Natural killer cell (primary cell): ENCODE measurements at regions not wholly inside any gene's neighbourhood (a gene's known extent, or its start where the extent isn't known, plus 50 kb on each side); places are given as distances from the start of the nearest gene placed in this dataset.

Experiments used
- ATAC-seq, 3 donors: fragments of 150-1000 bp in 2 of 3; fragments of 200-7000 bp in 1 of 3; cut with Tn5 transposase; 1 replicate in 1 of 3; 2 replicates in 2 of 3; pipeline ENCODE4 v1.10.0; 2021; ENCODE audit warnings: mild to moderate bottlenecking in 2 of 3, moderate library complexity in 2 of 3
- DNase-seq, 2 donors: peaks; one replicate each; pipeline versions ENCODE4 v3.0.0 to v3.0.0-alpha.2; 2013 to 2021; ENCODE audit warnings: mixed read lengths in 1 of 2
- H3K27ac ChIP-seq: one replicate; pipeline ENCODE4 v1.5.1; 2013; ENCODE audit warnings: mild to moderate bottlenecking, low read length
- H3K27me3 ChIP-seq: one replicate; pipeline ENCODE4 v1.6.1; 2013; ENCODE audit warnings: low read length; ENCODE audit not compliant: control insufficient read depth, insufficient read depth
- H3K36me3 ChIP-seq: one replicate; pipeline ENCODE4 v1.6.1; 2013; ENCODE audit warnings: low read length; ENCODE audit not compliant: control insufficient read depth, insufficient read depth
- H3K4me1 ChIP-seq: one replicate; pipeline ENCODE4 v1.6.1; 2013; ENCODE audit warnings: low read length; ENCODE audit not compliant: control insufficient read depth, insufficient read depth
- H3K4me3 ChIP-seq: one replicate; pipeline ENCODE4 v1.5.1; 2013; ENCODE audit warnings: low read length
- H3K9me3 ChIP-seq: one replicate; pipeline ENCODE4 v1.6.1; 2013; ENCODE audit warnings: low read length; ENCODE audit not compliant: control insufficient read depth, insufficient read depth
- H3K27ac Mint-ChIP-seq, 2 donors: one replicate each; pipeline ENCODE4 v1.8.0; 2022; ENCODE audit warnings: mild to moderate bottlenecking in 2 of 2, mixed read lengths in 2 of 2, moderate library complexity in 1 of 2
- H3K27me3 Mint-ChIP-seq, 2 donors: one replicate each; pipeline ENCODE4 v1.8.0; 2022; ENCODE audit warnings: low read depth in 2 of 2, mixed read lengths in 2 of 2
- H3K36me3 Mint-ChIP-seq: one replicate; pipeline ENCODE4 v1.8.0; 2022; ENCODE audit warnings: mixed read lengths
- H3K4me1 Mint-ChIP-seq, 2 donors: one replicate each; pipeline ENCODE4 v1.8.0; 2022; ENCODE audit warnings: mixed read lengths in 2 of 2
- H3K4me3 Mint-ChIP-seq: one replicate; pipeline ENCODE4 v1.8.0; 2022; ENCODE audit warnings: mild to moderate bottlenecking, moderate library complexity, mixed read lengths
- H3K9me3 Mint-ChIP-seq, 2 donors: one replicate each; pipeline ENCODE4 v1.8.0; 2022; ENCODE audit warnings: mixed read lengths in 2 of 2
- WGBS: methylation state at CpG from one replicate; pipeline ENCODE4 v1.1.7; 2013; ENCODE audit warnings: missing lambda C conversion rate; ENCODE audit not compliant: insufficient coverage; 5-methylcytosine and 5-hydroxymethylcytosine counted together
- intact Hi-C: fragments of 100-400 bp; cut with micrococcal nuclease; formaldehyde crosslinking; loops from one replicate; pipeline ENCODE4 v1.14.2; 2022
- TF ChIP-seq, protein P1 (sequence below): fragments of 200-600 bp; IDR thresholded peaks from one replicate; pipeline ENCODE4 v1.8.0; 2022; ENCODE audit warnings: antibody characterized with exemption

DNA sequence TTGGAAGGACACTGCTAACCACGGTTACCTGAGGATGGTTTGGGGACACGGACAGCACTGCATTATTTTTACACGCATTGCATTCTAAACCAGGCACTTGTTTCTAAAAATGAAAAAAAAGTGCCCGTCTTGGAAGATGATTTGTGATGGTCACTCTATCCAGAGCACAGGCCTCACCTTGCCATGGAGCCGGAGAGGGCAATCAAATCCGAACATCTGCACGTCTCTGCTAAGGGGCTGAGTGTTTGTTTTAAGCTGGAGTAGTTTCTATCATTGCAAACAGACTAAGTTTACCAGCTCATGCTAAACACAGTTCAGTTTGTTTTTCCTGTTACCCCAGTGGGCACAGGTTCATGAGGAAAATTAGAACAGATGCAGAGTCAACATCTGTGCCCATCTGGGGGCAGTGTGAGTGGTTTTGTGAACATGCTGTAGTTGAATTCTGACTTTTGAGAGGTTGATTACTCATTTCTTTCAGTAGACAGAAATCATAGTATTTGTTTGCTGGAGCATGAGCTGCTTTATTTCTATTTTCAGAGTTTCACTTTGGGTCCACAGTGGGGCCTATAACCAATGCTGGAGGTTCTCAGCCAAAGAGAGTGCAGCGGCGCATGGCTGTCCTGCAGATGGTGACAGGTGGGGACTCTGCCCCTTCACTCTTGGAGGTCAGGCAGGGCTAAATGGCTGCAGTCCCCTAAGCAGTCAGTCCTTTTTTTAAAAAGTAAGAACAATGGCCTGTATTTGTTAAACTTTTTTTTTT, 65.4 kb upstream of the ENPP6 start:
- DNase-seq (no peak), ATAC-seq (no peak)
- Mint-ChIP-seq H3K27ac (peak overlapping the region; percentile 71 to 72), H3K9me3 (no peaks in the 10 kb centered on the region), H3K4me3 (no peak overlapping the region), H3K27me3 (no peaks in the 10 kb centered on the region), H3K4me1 (peaks cover 16 to 17% of the 10 kb centered on the region in 2 donors), H3K36me3 (no peaks in the 10 kb centered on the region)
- 83% methylated on average over 9 of the region's 9 CpGs for WGBS
- Histone ChIP-seq H3K4me1 (peaks cover 29% of the 10 kb centered on the region), H3K27ac (no peak overlapping the region), H3K27me3 (no peaks in the 10 kb centered on the region), H3K36me3 (no peaks in the 10 kb centered on the region), H3K9me3 (no peaks in the 10 kb centered on the region), H3K4me3 (no peak overlapping the region)
- TF ChIP-seq, protein P1, sequence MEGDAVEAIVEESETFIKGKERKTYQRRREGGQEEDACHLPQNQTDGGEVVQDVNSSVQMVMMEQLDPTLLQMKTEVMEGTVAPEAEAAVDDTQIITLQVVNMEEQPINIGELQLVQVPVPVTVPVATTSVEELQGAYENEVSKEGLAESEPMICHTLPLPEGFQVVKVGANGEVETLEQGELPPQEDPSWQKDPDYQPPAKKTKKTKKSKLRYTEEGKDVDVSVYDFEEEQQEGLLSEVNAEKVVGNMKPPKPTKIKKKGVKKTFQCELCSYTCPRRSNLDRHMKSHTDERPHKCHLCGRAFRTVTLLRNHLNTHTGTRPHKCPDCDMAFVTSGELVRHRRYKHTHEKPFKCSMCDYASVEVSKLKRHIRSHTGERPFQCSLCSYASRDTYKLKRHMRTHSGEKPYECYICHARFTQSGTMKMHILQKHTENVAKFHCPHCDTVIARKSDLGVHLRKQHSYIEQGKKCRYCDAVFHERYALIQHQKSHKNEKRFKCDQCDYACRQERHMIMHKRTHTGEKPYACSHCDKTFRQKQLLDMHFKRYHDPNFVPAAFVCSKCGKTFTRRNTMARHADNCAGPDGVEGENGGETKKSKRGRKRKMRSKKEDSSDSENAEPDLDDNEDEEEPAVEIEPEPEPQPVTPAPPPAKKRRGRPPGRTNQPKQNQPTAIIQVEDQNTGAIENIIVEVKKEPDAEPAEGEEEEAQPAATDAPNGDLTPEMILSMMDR: no peak
- intact Hi-C loops: no loop called here

DNA sequence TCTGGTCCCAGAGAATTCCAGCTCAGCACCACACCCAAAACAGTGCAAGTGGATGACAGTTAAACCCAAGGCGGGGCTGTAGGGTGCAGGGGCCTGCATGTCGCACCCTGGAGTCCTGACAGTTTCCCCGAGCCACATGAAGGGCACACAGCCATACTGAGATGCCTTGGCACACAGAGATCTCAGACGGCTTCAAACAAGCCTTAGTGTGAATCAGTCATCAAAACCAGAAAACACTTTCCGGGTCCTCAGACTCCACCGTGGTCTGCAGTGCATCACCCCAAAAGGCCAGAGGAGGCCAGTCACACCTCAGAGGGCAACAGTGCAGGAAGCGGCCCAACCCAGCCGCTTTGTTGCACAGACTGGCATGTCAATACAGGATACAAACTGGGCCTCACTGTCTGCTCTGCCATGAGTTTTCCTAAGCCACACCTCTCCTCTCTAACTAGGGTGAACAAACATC, 64.6 kb upstream of the ENPP6 start:
- H3K27ac ChIP-seq: peak overlapping the region; percentile 32
- no peak overlapping the region for H3K4me3 Mint-ChIP-seq
- intact Hi-C loops: no loop called here
- H3K9me3 ChIP-seq: no peaks in the 10 kb centered on the region
- 22% methylated on average over 8 of the region's 8 CpGs for WGBS
- peaks cover 24% of the 10 kb centered on the region for H3K4me1 ChIP-seq
- TF ChIP-seq, protein P1: peak; percentile 14
- H3K27ac Mint-ChIP-seq: peak overlapping the region; percentile 71 to 72
- H3K36me3 Mint-ChIP-seq: no peaks in the 10 kb centered on the region
- DNase-seq (peak; percentile 31 to 65), ATAC-seq (peak; percentile 83 to 97 (median 95))
- no peaks in the 10 kb centered on the region for H3K36me3 ChIP-seq
- no peaks in the 10 kb centered on the region for H3K27me3 ChIP-seq
- H3K27me3 Mint-ChIP-seq: no peaks in the 10 kb centered on the region
- peaks cover 16 to 17% of the 10 kb centered on the region in 2 donors for H3K4me1 Mint-ChIP-seq
- no peaks in the 10 kb centered on the region for H3K9me3 Mint-ChIP-seq
- no peak overlapping the region for H3K4me3 ChIP-seq

DNA sequence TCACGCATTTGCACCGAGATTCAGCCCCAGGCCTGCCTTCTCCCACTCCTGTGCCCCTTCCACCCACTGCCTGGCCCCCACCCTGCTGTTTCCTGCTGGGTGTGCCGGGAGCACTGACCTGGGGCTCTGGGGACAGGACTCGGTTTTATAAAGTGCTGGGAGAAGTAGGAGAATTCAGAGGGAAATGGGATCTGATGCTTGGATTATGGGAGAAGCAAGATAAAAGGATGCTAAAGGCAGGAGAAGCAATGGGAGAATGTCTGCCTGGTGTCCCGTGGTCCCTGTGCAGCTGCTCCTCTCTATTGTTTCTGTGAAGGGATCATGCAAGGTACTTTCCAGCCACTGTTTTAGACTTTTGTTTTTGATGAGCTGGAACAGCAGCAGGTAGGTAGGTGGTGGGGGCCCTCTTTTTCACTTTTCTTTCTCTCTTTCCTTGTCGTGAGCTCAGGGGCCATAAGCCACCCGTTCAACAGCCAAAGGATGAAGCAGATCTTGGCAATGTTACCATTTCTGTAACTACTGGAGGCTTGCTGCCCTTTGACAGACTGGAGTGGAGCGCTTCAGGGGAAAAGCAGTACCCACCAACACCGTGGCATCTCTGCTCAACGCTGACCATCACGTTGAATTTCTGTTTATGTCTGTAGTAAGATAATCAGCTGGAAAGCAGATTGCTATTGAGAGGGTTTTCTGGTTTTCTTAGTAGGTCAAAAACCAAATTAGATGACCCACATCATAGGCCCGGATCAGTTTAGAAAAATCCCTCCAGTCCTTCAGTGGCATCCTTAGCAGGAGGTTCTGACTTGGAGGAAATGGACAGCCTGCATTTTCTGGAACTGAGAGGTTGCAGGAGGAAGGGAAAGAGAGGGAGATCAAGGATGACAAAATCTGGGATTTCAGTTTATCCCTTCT, 63.8 kb upstream of the ENPP6 start:
- DNase-seq (no peak), ATAC-seq (no peak)
- H3K4me1 Mint-ChIP-seq: peaks cover 16 to 17% of the 10 kb centered on the region in 2 donors
- H3K27me3 ChIP-seq: no peaks in the 10 kb centered on the region
- H3K9me3 Mint-ChIP-seq: no peaks in the 10 kb centered on the region
- intact Hi-C loops: no loop called here
- no peaks in the 10 kb centered on the region for H3K27me3 Mint-ChIP-seq
- no peaks in the 10 kb centered on the region for H3K9me3 ChIP-seq
- 70% methylated on average over 12 of the region's 12 CpGs for WGBS
- H3K4me3 ChIP-seq: no peak overlapping the region
- TF ChIP-seq, protein P1: no peak
- H3K36me3 Mint-ChIP-seq: no peaks in the 10 kb centered on the region
- H3K27ac ChIP-seq: peak overlapping the region; percentile 32
- H3K27ac Mint-ChIP-seq: peak overlapping the region; percentile 71 to 72
- no peak overlapping the region for H3K4me3 Mint-ChIP-seq
- peaks cover 24% of the 10 kb centered on the region for H3K4me1 ChIP-seq
- no peaks in the 10 kb centered on the region for H3K36me3 ChIP-seq
